HG03432 (cell line): ENCODE measurements at regions not wholly inside any gene's neighbourhood (a gene's known extent, or its start where the extent isn't known, plus 50 kb on each side); places are given as distances from the start of the nearest gene placed in this dataset.
"Not testable (repeated sequence)": the region's sequence is repeated elsewhere in the genome, so short reads cannot be mapped to it uniquely, and the experiment has no call there.

ENCODE experiments used
- ATAC-seq: cut with Tn5 transposase; IDR thresholded peaks from one replicate; pipeline ENCODE4 v1.9.1; 2021; ENCODE audit warnings: mild to moderate bottlenecking, moderate library complexity; ENCODE audit not compliant: unreplicated experiment

DNA sequence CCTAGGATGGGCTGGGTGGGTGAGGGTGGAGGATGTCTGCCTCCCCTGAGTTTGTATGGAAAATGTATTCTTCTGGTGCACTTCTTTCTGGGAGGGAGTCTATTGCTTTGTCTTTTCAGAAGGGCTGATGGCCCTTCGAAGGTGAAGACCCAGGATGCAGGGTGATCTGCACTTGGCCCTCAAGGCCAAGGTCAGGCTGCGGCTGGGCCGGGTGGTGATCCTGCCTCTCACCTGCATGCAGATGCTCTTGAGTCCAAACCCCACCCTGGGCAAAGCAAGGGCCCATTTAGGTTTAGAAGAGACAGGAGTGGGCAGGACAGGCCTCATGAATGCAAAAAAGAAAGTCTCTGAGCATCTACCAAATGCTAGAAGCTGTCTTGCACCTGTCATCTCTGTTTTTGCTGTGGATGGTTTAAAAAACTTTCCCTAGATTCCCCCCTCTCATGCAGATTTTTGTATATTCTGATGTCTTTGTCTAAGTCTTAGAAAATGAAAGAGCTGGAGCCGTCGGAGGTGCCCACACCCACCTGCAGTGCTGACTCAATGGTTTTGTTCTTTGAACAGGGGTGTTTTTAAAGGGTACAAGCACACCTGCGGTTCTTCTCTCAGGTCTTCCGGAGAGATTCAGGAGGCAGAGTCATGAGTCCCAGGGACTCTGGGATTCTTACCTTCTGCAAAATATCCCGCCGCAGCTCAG is 186.4 kb downstream of the ADRA2C start:
- ATAC-seq, result not testable (repeated sequence)

DNA sequence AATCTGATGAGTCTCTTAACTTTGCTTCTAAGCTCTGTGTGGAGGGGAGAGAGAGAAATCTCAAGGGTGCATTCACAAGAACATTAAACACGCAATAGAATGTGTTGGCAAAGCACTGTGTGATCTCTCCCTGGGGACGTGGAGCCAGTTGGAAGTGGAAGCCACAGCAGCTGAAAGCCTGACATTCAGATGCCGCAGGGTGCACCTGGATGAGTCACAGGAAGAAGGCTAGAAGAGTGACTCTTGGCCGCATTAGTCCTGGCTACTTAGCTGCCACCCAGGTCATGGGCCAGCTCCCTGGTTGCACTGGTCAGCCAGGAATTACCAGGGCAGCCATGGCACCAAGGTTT is 186.9 kb downstream of the ADRA2C start:
- ATAC-seq, result not testable (repeated sequence)

DNA sequence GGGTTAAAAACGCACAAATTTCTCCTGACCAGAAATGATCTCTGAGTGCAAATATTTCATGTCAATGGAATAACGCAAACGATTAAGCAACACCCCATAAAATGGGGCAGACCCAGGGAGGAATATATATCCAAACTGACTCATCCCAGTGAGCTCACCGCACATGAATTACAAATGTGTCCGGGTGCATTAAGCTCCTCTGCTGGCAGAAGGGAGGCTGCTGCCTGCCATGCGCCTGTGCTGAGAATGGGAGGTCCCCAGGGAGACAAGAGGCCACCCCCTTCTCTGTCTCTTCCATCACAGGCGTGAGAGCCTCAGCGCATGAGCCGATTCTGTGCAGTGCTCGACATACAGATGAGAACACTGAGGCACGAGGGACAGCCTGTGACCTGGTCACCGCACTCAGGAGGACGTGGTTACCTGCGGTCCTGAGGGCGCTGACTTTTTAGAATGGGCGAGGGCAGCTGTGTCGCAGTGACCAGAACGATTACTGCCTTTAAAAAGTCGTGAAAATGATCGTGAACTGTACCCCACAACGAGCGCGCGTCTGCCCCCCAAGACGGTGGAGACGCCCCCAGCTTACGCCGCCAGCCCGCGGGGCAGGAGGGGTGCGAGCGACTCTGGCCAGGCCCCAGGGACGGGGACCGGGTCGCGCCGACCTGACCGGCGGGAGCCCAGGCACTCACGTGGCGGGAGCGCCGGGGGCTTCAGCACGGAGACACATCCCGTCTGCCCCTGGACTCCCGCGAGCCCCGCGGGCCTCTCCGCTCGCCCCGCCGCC is 188.5 kb downstream of the ADRA2C start:
- ATAC-seq, result not testable (repeated sequence)

DNA sequence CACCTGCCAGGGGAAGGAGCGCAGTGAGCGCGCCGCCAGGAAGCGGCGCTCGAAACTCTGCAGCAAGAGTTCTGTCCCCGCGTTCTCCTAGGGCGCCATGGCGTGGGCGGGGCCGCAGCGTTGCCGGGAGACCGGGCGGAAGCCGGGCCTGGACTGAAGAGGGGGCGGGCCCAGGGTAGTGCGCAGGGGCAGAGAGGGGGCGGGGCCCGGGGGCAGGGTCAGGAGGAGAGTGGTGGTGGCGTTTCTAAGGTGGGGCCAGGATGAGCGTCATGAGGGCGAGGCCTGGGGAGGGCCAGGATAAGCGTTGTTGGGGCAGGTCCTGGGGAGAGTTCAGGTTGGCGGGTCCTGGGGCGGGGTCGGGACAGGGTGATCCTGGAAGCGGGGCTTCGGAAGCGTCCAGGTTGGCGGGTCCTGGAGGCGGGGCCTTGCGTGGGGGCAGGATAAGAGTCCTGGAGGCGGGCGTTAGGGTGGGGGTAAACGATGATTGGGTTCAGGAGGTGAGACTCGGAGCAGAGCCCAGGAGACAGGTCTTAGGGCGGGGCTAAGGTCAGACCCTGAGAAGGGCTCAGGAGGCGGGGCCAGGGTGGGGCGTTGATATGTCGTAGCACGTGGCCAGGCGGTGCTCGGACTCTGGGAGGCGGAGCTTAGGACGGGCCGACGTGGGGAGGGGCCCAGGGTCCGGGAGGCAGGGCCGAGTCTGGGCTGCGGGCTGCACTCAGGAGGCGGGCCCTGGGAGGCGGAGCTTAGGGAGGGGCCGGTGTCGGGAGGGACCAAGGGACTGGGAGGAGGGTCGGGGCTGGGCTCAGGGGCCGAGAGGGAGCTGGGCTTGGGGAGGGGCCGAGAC is 189.4 kb downstream of the ADRA2C start:
- ATAC-seq, result peak; percentile 100

DNA sequence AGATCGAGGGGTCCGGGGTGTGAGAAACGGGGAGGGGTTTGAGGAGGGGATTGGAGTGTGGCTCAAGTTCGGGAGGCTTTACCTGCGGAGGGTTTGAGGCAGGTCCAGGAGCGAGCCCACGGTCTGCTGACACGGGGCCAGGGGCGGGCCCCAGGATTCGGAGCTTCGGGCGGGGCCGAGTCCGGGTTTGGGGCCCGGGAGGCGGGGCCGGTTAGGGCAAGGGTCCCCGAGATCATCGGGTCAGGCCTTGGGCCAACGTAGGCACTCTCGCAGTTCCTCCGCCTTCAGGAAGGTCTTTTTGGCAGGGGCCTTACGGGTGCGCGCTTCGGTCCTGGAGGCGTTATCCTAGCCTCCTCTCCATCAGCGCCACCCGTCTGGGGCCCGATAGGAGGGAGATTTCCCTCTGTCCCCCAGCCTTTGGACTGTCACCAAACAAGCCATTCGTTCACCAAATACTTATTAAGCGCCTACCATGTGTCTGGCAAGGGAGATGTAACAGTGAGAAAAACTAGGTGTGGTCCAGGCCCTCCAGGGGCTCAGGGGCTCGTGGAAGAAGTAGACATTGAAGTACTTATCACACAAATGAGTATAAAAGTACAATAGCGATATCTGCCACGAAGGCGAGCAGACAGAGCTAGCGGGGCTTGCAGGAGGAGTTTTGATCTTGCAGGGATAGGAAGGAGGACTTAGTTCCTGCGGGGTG is 190.1 kb downstream of the ADRA2C start:
- ATAC-seq, result not testable (repeated sequence)

DNA sequence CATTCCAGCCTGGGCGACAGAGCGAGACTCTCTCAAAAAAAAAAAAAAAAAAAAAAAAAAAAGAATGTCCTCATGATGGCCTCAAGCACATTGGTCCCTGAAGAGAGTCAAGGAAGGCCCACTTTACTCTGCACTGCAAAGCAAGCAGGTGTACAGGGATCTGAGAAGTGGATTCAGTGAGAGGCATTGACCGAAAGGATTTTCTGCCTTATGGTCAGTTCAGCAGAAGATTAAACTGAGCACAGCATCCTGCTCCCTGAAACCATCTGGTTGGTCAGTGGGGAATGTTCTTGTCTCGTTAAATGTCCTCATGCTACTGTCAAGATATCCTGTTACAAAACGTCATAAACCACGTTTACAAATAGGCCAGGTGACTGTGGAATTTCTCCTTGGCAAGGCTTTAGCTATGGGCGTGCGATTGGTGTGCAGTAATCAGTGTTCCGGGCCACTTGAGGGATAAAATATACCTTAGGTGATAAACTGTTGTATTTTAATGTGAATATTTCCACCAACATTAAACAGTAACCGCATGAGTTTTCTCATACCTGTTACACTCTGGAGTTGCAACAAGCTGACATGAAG is 195.0 kb downstream of the ADRA2C start:
- ATAC-seq, result not testable (repeated sequence)

DNA sequence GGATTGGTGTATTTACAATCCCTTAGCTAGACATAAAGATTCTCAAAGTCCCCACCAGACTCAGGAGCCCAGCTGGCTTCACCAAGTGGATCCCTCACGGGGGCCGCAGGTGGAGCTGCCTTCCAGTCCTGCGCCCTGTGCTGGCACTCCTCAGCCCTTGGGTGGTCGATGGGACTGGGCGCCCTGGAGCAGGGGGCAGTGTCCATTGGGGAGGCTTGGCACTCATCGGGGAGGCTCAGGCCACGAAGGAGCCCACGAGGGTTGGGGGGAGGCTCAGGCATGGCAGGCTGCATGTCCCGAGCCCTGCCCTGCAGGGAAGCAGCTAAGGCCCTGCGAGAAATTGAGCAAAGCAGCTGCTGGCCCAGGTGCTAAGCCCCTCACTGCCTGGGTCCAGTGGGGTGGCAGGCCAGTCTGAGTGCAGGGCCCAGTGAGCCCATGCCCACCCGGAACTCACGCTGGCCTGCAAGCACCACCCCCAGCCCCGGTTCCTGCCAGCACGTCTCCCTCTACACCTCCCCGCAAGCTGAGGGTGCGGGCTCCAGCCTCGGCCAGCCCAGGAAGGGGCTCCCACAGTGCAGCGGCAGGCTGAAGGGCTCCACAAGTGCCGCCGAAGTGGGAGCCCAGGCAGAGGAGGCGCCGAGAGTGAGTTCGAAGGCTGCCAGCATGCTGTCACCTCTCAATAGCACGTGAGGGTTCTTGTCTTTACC is 198.5 kb downstream of the ADRA2C start:
- ATAC-seq, result not testable (repeated sequence)

DNA sequence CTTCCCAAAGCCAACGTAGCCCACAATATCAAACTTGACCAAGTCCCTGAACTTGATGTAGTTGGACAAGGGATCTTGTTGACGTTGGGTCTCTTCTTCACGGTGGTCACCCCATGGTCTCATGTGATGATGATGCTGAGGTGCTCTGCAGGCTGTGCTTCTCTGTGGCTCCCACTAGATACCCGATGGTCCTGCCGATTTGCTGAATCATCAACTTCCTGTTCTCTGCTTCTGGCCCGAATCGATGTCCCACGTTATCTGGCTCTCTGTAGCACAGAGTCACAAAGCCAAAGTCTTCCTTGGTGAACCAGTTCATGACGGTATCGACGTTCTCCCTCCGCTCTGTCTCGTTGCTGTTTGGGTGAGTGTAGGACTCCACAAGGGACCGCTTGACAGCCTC is 201.0 kb downstream of the ADRA2C start:
- ATAC-seq, result not testable (repeated sequence)

DNA sequence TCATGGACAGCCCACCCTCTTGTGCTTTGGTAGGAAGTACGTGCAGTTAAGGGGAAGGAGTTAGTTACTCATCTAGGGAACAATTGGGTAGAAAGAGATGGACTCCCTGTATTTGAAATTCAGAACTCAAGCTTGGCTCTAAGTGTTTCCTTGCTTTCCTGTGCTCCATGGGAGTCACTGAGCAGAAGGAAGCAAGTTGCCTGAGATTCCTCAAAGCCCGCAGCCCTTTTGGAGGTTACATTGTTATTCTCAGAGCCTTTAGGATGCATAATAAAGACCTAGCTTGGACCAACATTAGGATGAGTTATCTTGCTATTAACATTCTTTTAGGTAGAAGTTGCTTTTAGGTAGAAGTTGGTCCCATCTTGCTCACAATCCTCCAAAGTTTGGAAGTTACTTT is 206.4 kb downstream of the ADRA2C start:
- not testable (repeated sequence) for ATAC-seq

DNA sequence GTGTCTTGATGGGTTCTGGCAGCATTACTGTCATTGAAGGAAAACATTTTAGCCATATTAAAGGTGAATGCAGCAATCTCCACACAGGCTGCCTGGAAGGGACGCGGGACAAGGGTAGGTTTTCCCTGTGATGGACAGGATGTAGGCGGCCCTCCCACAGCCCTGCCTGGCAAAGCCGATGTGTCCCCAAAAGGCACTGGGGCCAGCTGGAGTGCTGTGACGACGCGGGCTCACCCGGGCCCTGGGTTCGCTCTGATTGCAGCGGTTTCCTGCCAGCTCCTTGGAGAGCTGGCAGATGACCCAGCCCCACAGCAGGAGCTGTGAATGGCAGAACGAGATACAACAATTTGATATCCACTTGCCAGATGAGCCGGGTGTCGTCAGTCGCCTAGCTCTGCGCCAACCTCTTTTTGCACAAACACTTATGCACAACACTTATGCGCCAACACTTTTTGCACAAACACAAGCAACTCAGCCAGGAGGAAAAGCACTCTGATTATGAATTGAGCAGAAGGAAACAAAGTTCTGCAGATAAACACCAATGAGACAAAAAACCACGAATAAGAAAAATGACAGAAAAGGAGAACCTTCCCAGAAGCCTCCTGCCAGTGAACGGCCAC is 207.5 kb downstream of the ADRA2C start:
- not testable (repeated sequence) for ATAC-seq

DNA sequence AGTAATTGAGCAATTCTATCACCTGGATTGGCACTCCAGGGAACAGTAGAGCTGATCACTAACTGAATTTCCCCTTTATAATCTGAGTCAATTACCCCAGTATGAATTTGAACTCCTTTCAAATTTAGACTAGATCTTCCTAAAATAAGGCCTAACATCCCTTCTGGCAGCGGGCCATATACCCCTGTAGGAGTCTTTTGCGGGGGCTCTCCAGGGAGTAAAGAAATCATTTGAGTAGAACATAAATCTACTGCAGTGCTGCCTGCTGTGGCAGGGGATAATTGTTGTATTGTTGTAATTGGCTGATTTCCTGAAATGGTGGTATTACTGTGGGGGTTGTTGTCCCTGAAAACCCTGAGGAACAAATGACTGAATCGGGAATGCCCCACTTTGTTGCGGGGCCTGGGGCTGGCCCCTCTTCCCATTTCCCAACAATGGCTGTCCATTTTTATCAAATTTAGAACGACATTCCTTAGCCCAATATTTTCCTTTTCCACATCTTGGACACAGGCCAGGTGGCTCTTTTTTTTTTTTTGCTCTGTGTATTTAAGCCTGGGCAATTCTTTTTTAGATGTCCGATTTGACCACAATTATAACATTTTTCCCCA is 217.4 kb downstream of the ADRA2C start:
- ATAC-seq, result not testable (repeated sequence)

DNA sequence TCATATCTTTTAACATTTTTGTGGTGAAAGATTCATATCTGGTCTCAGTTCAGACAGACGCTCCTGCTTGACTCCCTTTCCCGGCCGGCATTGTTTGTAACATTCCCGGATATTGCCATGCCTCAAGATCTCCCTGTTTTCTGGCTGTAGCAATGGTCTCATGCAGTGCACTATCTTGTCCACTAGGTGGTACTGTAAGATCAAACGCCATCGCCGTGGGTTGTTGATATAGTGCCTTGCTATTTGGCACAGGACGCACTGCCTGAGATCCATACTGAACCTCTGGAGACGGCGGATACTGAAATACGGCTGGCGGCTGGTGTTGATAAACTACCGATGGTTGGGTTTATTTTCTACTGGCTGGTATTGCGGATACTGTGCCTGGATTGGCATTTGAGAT is 218.6 kb downstream of the ADRA2C start:
- ATAC-seq, result not testable (repeated sequence)

DNA sequence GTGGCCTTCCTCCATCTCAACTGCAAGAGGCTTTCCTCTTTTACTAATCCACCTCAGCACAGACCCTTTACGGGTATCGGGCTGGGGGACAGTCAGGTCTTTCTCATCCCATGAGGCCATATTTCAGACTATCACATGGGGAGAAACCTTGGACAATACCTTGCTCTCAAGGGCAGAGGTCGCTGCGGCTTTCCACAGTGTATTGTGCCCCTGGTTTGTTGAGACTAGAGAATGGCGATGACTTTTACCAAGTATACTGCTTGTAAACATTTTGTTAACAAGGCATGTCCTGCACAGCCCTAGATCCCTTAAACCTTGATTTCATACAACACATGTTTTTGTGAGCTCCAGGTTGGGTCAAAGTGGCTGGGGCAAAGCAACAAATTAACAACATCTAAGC is 220.2 kb downstream of the ADRA2C start:
- not testable (repeated sequence) for ATAC-seq

DNA sequence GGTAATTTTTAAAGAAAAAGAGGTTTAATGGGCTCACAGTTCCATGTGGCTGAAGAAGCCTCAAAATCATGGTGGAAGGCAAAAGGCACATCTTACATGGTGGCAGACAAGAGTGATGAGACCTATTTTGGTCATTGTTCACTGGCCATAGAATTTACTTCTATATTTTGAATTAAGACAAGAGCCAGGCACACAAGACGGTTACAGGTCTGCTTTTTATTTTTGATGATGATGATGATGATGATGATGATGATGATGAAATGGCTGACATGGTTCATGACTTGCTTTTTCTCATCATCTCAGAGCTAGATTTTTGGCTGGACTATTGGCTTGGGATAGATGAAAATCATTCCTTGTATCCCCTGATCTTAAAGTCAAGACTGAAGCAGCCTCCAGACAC is 229.3 kb downstream of the OTOP1 start:
- not testable (repeated sequence) for ATAC-seq

DNA sequence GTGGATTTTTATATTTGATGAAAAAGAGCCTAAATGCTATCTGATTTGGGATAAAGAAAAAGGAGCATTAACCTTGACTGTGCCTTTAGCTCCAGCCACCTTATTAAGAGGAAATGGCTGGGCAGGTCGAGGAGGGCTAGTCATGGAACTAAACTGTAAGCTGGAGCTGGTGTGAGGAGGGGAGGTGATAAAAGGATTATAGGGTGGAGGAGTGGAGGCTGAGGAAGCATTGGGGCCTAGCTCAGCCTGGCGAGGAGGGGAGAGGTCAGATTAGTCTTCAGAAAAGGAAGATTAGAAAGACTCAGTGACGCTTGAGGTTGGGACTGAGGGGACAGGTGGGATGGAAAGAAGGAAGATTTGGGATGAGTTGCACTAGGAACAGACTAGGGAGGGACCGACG is 222.7 kb downstream of the OTOP1 start:
- not testable (repeated sequence) for ATAC-seq

DNA sequence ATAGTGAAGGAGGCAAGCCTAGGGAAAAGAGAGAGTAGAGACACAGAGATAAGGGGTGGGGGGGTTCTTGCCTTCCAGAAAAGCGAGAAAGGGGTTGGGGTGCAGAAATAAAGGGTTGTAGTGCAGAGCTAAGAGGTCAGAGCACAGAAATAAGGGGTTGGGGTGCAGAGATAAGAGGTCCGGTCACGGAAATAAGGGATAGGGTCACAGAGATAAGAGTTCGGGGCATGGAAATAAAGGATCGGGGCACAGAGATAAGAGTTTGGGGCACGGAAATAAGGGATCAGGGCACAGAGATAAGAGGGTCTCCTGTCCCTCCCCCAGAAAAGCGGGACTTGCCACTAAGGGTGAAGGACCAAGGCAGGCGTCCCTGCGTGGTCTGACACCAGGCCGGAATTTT is 222.0 kb downstream of the OTOP1 start:
- not testable (repeated sequence) for ATAC-seq

DNA sequence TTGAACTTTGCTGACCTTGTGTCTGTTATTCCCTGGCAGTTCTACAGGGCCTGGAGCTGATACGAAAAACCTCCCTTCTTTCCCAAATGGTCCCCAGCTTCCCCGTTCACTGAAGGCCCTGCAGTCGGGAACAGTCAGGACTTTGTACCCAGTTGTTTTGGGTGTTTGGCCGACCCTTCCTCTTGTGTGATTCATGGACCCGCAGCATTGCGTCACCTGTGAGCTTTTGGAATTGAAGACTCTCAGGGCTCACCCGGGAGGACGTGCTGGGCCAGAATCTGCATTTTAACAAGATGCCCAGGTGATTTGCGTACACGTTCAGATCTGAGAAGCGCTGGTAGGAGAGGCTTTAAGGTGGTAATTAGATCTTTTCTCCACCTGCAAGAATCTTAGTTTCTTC is 220.4 kb downstream of the OTOP1 start:
- not testable (repeated sequence) for ATAC-seq

DNA sequence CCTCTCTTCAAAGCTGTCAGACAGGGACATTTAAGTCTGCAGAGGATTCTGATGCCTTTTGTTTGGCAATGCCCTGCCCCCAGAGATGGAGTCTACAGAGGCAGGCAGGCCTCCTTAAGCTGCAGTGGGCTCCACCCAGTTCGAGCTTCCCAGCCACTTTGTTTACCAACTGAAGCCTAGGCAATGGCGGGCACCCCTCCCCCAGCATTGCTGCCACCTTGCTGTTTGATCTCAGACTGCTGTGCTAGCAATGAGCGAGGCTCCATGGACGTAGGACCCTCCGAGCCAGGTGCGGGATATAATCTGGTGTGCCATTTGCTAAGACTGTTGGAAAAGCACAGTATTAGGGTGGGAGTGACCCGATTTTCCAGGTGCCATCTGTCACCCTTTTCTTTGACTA is 207.7 kb downstream of the OTOP1 start:
- ATAC-seq, result not testable (repeated sequence)

DNA sequence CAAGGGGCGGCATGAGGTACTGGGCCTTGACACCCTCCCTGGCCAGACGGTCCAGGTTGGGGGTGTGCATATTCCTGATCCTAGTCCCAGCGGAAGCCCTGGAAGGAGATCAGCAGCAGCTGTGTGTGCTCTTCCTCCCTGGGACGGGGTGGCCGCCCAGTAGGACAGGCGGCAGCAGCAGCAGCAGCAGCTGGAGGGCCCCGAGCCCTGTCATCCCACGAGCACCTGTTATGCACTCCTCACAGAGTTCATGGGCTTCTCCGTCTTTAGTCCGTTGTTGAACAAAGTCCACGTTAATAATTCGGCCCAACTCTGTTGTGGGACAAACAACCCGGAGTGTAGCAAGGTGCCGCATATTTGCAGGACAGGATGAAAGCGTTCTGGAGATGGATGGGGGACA is 205.6 kb downstream of the OTOP1 start:
- not testable (repeated sequence) for ATAC-seq
